T-helper 17 cell (primary cell): ENCODE measurements at regions not wholly inside any gene's neighbourhood (a gene's known extent, or its start where the extent isn't known, plus 50 kb on each side); places are given as distances from the start of the nearest gene placed in this dataset.

Source experiments
- ATAC-seq: fragments of 150-1000 bp; cut with Tn5 transposase; 2 replicates; pipeline ENCODE4 v1.10.0; 2021; ENCODE audit warnings: mild to moderate bottlenecking, moderate library complexity
- DNase-seq, 3 donors: peaks; one replicate each; pipeline versions ENCODE4 v3.0.0 to v3.0.0-alpha.2; 2020 to 2021
- H3K9me3 ChIP-seq: one replicate; pipeline ENCODE4 v1.7.0; 2013; ENCODE audit warnings: low read length, mild to moderate bottlenecking; ENCODE audit not compliant: control insufficient read depth, poor library complexity, severe bottlenecking
- H3K27ac Mint-ChIP-seq: one replicate; pipeline ENCODE4 v1.8.0; 2022; ENCODE audit warnings: mild to moderate bottlenecking, moderate library complexity, mixed read lengths
- H3K27me3 Mint-ChIP-seq: one replicate; pipeline ENCODE4 v1.8.0; 2022; ENCODE audit warnings: mixed read lengths
- H3K36me3 Mint-ChIP-seq: one replicate; pipeline ENCODE4 v1.8.0; 2022; ENCODE audit warnings: low read depth, mixed read lengths
- H3K4me1 Mint-ChIP-seq: one replicate; pipeline ENCODE4 v1.8.0; 2022; ENCODE audit warnings: mild to moderate bottlenecking, mixed read lengths
- H3K4me3 Mint-ChIP-seq: one replicate; pipeline ENCODE4 v1.8.0; 2022; ENCODE audit warnings: mild to moderate bottlenecking, moderate library complexity, mixed read lengths

- peaks cover 3% of the 10 kb centered on the region for H3K9me3 ChIP-seq
- DNase-seq: no peak
- H3K4me1 Mint-ChIP-seq: no peaks in the 10 kb centered on the region
- H3K27me3 Mint-ChIP-seq: no peaks in the 10 kb centered on the region
- H3K4me3 Mint-ChIP-seq: no peak overlapping the region
- ATAC-seq: no peak
- H3K36me3 Mint-ChIP-seq: no peaks in the 10 kb centered on the region
- H3K27ac Mint-ChIP-seq: no peak overlapping the region
Observed at GRCh38 chr10:107747851-107748250, 583.3 kb upstream of the SORCS1 start.

- Mint-ChIP-seq H3K4me3 (no peak overlapping the region), H3K27ac (no peak overlapping the region), H3K4me1 (no peaks in the 10 kb centered on the region), H3K27me3 (no peaks in the 10 kb centered on the region), H3K36me3 (no peaks in the 10 kb centered on the region)
- no peak for ATAC-seq
- peaks cover 3% of the 10 kb centered on the region for H3K9me3 ChIP-seq
- DNase-seq: no peak
Observed at GRCh38 chr10:107741971-107742370, 577.5 kb upstream of the SORCS1 start.

- H3K4me3 Mint-ChIP-seq: no peak overlapping the region
- ATAC-seq (no peak), DNase-seq (no peak)
- H3K4me1 Mint-ChIP-seq: no peaks in the 10 kb centered on the region
- peaks cover 3% of the 10 kb centered on the region for H3K9me3 ChIP-seq
- no peak overlapping the region for H3K27ac Mint-ChIP-seq
- no peaks in the 10 kb centered on the region for H3K27me3 Mint-ChIP-seq
- no peaks in the 10 kb centered on the region for H3K36me3 Mint-ChIP-seq
Observed at GRCh38 chr10:107740962-107741690, 576.6 kb upstream of the SORCS1 start.

GRCh38 chr10:107739951-107740350 is 575.4 kb upstream of the SORCS1 start:
- H3K9me3 ChIP-seq: peaks cover 3% of the 10 kb centered on the region
- no peaks in the 10 kb centered on the region for H3K27me3 Mint-ChIP-seq
- ATAC-seq: no peak
- no peaks in the 10 kb centered on the region for H3K36me3 Mint-ChIP-seq
- no peak for DNase-seq
- no peak overlapping the region for H3K27ac Mint-ChIP-seq
- no peak overlapping the region for H3K4me3 Mint-ChIP-seq
- no peaks in the 10 kb centered on the region for H3K4me1 Mint-ChIP-seq

GRCh38 chr10:107733328-107734130 is 569.0 kb upstream of the SORCS1 start:
- Mint-ChIP-seq H3K27ac (no peak overlapping the region), H3K4me1 (no peaks in the 10 kb centered on the region), H3K27me3 (no peaks in the 10 kb centered on the region), H3K4me3 (no peak overlapping the region), H3K36me3 (no peaks in the 10 kb centered on the region)
- DNase-seq: no peak
- no peaks in the 10 kb centered on the region for H3K9me3 ChIP-seq
- no peak for ATAC-seq

- no peak overlapping the region for H3K27ac Mint-ChIP-seq
- no peaks in the 10 kb centered on the region for H3K36me3 Mint-ChIP-seq
- ATAC-seq: no peak
- H3K9me3 ChIP-seq: no peaks in the 10 kb centered on the region
- no peaks in the 10 kb centered on the region for H3K4me1 Mint-ChIP-seq
- H3K4me3 Mint-ChIP-seq: no peak overlapping the region
- H3K27me3 Mint-ChIP-seq: no peaks in the 10 kb centered on the region
- no peak for DNase-seq
Observed at GRCh38 chr10:107732045-107732444, 567.5 kb upstream of the SORCS1 start.

- Mint-ChIP-seq H3K27me3 (no peaks in the 10 kb centered on the region), H3K4me1 (no peaks in the 10 kb centered on the region), H3K4me3 (no peak overlapping the region)
Observed at GRCh38 chr10:107728807-107729206, 564.3 kb upstream of the SORCS1 start.

GRCh38 chr10:107727767-107728317 is 563.3 kb upstream of the SORCS1 start:
- Mint-ChIP-seq H3K4me1 (no peaks in the 10 kb centered on the region), H3K27me3 (no peaks in the 10 kb centered on the region), H3K4me3 (no peak overlapping the region), H3K36me3 (no peaks in the 10 kb centered on the region), H3K27ac (no peak overlapping the region)
- ATAC-seq (no peak), DNase-seq (no peak)
- H3K9me3 ChIP-seq: no peaks in the 10 kb centered on the region

More at GRCh38 chr10:107728807-107729206, 564.3 kb upstream of the SORCS1 start:
- Mint-ChIP-seq H3K27ac (no peak overlapping the region), H3K36me3 (no peaks in the 10 kb centered on the region)
- no peaks in the 10 kb centered on the region for H3K9me3 ChIP-seq
- no peak for DNase-seq
- no peak for ATAC-seq

GRCh38 chr10:107718864-107719263 is 554.4 kb upstream of the SORCS1 start:
- DNase-seq (no peak), ATAC-seq (no peak)
- H3K4me3 Mint-ChIP-seq: no peak overlapping the region
- H3K4me1 Mint-ChIP-seq: no peaks in the 10 kb centered on the region
- H3K27ac Mint-ChIP-seq: no peak overlapping the region
- H3K9me3 ChIP-seq: no peaks in the 10 kb centered on the region
- H3K27me3 Mint-ChIP-seq: no peaks in the 10 kb centered on the region
- no peaks in the 10 kb centered on the region for H3K36me3 Mint-ChIP-seq

- no peaks in the 10 kb centered on the region for H3K9me3 ChIP-seq
- Mint-ChIP-seq H3K27me3 (no peaks in the 10 kb centered on the region), H3K36me3 (no peaks in the 10 kb centered on the region), H3K27ac (no peak overlapping the region), H3K4me3 (no peak overlapping the region), H3K4me1 (no peaks in the 10 kb centered on the region)
- no peak for DNase-seq
- no peak for ATAC-seq
Observed at GRCh38 chr10:107717046-107717445, 552.5 kb upstream of the SORCS1 start.

GRCh38 chr10:107715565-107715964 is 551.1 kb upstream of the SORCS1 start:
- ATAC-seq (no peak), DNase-seq (no peak)
- Mint-ChIP-seq H3K4me3 (no peak overlapping the region), H3K27ac (no peak overlapping the region), H3K27me3 (no peaks in the 10 kb centered on the region), H3K4me1 (no peaks in the 10 kb centered on the region), H3K36me3 (no peaks in the 10 kb centered on the region)
- H3K9me3 ChIP-seq: no peaks in the 10 kb centered on the region

GRCh38 chr10:107708981-107709380 is 544.5 kb upstream of the SORCS1 start:
- Mint-ChIP-seq H3K36me3 (no peaks in the 10 kb centered on the region), H3K4me3 (no peak overlapping the region), H3K27ac (no peak overlapping the region), H3K4me1 (no peaks in the 10 kb centered on the region), H3K27me3 (no peaks in the 10 kb centered on the region)
- no peaks in the 10 kb centered on the region for H3K9me3 ChIP-seq
- DNase-seq: no peak
- no peak for ATAC-seq

GRCh38 chr10:107706096-107706725 is 541.7 kb upstream of the SORCS1 start:
- Mint-ChIP-seq H3K27ac (no peak overlapping the region), H3K4me3 (no peak overlapping the region), H3K4me1 (no peaks in the 10 kb centered on the region), H3K27me3 (no peaks in the 10 kb centered on the region), H3K36me3 (no peaks in the 10 kb centered on the region)
- DNase-seq: no peak
- no peak for ATAC-seq
- H3K9me3 ChIP-seq: no peaks in the 10 kb centered on the region
